ENCODE measurements at regions not wholly inside any gene's neighbourhood (a gene's known extent, or its start where the extent isn't known, plus 50 kb on each side); places are given as distances from the start of the nearest gene placed in this dataset.
"Not testable (repeated sequence)": the region's sequence is repeated elsewhere in the genome, so short reads cannot be mapped to it uniquely, and the experiment has no call there.

DNA sequence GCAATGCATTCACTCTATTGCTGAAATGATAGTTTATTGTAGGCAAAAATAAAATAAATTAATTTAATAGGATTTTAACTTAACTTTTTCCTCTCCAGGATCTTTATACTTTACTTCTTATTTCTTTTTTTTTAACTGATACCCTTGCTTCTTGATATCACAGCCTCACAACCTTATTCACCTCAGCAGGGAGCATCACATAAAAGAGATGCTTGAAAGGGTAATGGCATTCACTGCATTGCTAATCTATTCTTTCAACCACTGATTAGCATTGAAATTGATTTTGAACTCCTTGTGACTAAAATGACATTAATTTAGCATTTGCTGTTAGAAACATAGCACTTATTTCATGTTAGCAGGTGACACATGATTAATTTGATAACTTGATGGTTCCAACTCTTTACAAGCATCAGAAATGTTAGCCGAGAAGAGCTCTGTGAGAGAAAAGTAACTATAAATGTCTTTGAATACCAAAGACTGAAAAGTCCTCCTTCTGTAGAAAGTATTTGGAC, 689.5 kb upstream of the MGAT4C start:
- no peaks in the 10 kb centered on the region for H3K4me1 Mint-ChIP-seq (ENCODE audit: low read depth)
- H3K27ac Mint-ChIP-seq, result no peak overlapping the region
- DNase-seq (ENCODE audit: low spot score, unreplicated experiment), result no peak
- H3K4me3 Mint-ChIP-seq (ENCODE audit: low read depth), result no peak overlapping the region
- no peaks in the 10 kb centered on the region for H3K27me3 Mint-ChIP-seq
- H3K9me3 Mint-ChIP-seq (ENCODE audit: low read depth), result peaks cover 6% of the 10 kb centered on the region
- H3K36me3 Mint-ChIP-seq (ENCODE audit: insufficient read depth), result no peaks in the 10 kb centered on the region
- TF ChIP-seq CTCF (IDR thresholded peaks at IDR 0.05; ENCODE audit: unreplicated experiment), result no peak

DNA sequence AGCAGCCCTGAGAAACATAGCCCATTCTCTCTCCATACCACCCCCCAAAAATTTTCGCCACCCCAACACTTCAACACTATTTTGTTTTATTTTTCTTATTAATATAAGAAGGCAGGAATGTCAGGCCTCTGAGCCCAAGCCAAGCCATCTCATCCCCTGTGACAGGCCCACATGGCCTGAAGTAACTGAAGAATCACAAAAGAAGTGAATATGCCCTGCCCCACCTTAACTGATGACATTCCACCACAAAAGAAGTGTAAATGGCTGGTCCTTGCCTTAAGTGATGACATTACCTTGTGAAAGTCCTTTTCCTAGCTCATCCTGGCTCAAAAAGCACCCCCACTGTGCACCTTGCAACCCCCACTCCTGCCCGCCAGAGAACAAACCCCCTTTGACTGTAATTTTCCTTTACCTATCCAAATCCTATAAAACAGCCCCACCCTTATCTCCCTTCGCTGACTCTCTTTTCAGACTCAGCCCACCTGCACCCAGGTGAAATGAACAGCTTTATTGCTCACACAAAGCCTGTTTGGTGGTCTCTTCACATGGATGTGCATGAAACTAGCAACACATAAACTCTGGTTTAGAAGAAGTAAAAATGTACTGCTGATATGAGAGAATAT, 688.1 kb upstream of the MGAT4C start:
- H3K36me3 Mint-ChIP-seq (ENCODE audit: insufficient read depth); H3K27ac Mint-ChIP-seq; DNase-seq (ENCODE audit: low spot score, unreplicated experiment); H3K9me3 Mint-ChIP-seq (ENCODE audit: low read depth); H3K27me3 Mint-ChIP-seq; H3K4me1 Mint-ChIP-seq (ENCODE audit: low read depth); H3K4me3 Mint-ChIP-seq (ENCODE audit: low read depth): not testable (repeated sequence)

- Mint-ChIP-seq H3K4me3 (ENCODE audit: low read depth) (no peak overlapping the region), H3K36me3 (ENCODE audit: insufficient read depth) (no peaks in the 10 kb centered on the region), H3K9me3 (ENCODE audit: low read depth) (no peaks in the 10 kb centered on the region), H3K27me3 (no peaks in the 10 kb centered on the region), H3K27ac (no peak overlapping the region), H3K4me1 (ENCODE audit: low read depth) (no peaks in the 10 kb centered on the region)
- no peak for TF ChIP-seq CTCF (IDR thresholded peaks at IDR 0.05; ENCODE audit: unreplicated experiment)
- no peak for DNase-seq (ENCODE audit: low spot score, unreplicated experiment)
These were observed 675.5 kb upstream of the MGAT4C start for GRCh38 chr12:86931714-86932113.

DNA sequence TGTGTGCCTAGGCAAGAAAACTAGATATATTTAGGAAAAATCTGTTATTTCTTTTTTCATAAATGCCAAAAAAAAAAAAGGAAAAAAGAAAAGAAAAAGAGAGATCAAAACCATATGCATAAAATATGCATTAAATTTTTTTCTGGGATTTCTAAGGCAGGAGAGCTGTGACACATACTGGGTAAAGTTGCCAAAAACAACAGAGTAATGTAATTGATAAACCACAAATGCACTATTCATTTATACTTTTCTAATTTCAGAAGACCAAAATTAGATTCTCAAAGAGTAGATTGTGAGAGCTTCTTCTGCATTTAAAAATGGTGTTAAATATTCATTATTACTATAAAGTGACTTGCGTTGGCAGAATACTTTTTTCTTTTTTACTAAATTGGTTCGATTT, 673.8 kb upstream of the MGAT4C start:
- Mint-ChIP-seq H3K36me3 (ENCODE audit: insufficient read depth) (no peaks in the 10 kb centered on the region), H3K27ac (no peak overlapping the region), H3K9me3 (ENCODE audit: low read depth) (no peaks in the 10 kb centered on the region), H3K27me3 (no peaks in the 10 kb centered on the region), H3K4me3 (ENCODE audit: low read depth) (no peak overlapping the region), H3K4me1 (ENCODE audit: low read depth) (no peaks in the 10 kb centered on the region)
- TF ChIP-seq CTCF (IDR thresholded peaks at IDR 0.05; ENCODE audit: unreplicated experiment), result no peak
- DNase-seq (ENCODE audit: low spot score, unreplicated experiment), result no peak

GRCh38 chr12:86917121-86917520, 660.9 kb upstream of the MGAT4C start:
- H3K27me3 Mint-ChIP-seq, result no peaks in the 10 kb centered on the region
- H3K27ac Mint-ChIP-seq, result no peak overlapping the region
- no peak for TF ChIP-seq CTCF (IDR thresholded peaks at IDR 0.05; ENCODE audit: unreplicated experiment)
- no peaks in the 10 kb centered on the region for H3K4me1 Mint-ChIP-seq (ENCODE audit: low read depth)
- DNase-seq (ENCODE audit: low spot score, unreplicated experiment), result no peak
- H3K9me3 Mint-ChIP-seq (ENCODE audit: low read depth), result peaks cover 4% of the 10 kb centered on the region
- H3K4me3 Mint-ChIP-seq (ENCODE audit: low read depth), result no peak overlapping the region
- H3K36me3 Mint-ChIP-seq (ENCODE audit: insufficient read depth), result no peaks in the 10 kb centered on the region

GRCh38 chr12:86914721-86915120, 658.5 kb upstream of the MGAT4C start:
- TF ChIP-seq CTCF (IDR thresholded peaks at IDR 0.05; ENCODE audit: unreplicated experiment), result peak; percentile 63
- no peaks in the 10 kb centered on the region for H3K4me1 Mint-ChIP-seq (ENCODE audit: low read depth)
- H3K27ac Mint-ChIP-seq, result no peak overlapping the region
- DNase-seq (ENCODE audit: low spot score, unreplicated experiment), result no peak
- no peaks in the 10 kb centered on the region for H3K9me3 Mint-ChIP-seq (ENCODE audit: low read depth)
- no peaks in the 10 kb centered on the region for H3K36me3 Mint-ChIP-seq (ENCODE audit: insufficient read depth)
- no peaks in the 10 kb centered on the region for H3K27me3 Mint-ChIP-seq
- H3K4me3 Mint-ChIP-seq (ENCODE audit: low read depth), result no peak overlapping the region
